SHP77 treated with DMSO at 0.1 percent for 48 hours (cell line): ENCODE measurements at regions not wholly inside any gene's neighbourhood (a gene's known extent, or its start where the extent isn't known, plus 50 kb on each side); places are given as distances from the start of the nearest gene placed in this dataset.
"Not testable (repeated sequence)": the region's sequence is repeated elsewhere in the genome, so short reads cannot be mapped to it uniquely, and the experiment has no call there.

Source experiments
- DNase-seq: peaks from one replicate; lab custom pipeline; 2025; lab: John Stamatoyannopoulos, UW

DNA sequence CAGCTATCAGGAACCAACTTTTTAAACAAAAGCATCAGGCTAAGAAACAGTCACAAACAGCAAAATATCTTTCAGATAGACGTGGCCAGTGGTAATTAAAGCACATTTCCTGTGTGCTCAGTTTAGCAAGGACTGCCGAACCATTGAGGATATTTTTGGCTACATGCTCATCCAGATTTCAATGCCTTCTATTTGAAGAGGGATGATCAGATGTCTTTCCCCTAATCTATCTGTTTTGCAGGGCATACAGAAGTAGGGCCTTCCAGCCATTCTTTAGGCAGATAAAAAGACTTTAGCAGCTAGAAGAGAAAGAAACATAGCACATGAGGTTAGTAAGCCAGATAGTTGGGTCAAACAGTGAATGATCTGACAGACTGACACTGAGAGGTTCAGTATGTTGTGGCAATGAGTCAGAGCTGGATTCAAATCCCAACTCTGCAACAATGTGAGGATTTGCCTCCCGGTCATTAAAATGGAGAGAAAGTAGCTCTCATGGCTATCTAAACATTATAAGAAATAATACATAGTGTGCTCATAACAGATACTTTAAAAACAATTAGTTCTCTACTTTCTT lies 100.0 kb upstream of the PRKG2 start:
- DNase-seq, result peak; percentile 95

DNA sequence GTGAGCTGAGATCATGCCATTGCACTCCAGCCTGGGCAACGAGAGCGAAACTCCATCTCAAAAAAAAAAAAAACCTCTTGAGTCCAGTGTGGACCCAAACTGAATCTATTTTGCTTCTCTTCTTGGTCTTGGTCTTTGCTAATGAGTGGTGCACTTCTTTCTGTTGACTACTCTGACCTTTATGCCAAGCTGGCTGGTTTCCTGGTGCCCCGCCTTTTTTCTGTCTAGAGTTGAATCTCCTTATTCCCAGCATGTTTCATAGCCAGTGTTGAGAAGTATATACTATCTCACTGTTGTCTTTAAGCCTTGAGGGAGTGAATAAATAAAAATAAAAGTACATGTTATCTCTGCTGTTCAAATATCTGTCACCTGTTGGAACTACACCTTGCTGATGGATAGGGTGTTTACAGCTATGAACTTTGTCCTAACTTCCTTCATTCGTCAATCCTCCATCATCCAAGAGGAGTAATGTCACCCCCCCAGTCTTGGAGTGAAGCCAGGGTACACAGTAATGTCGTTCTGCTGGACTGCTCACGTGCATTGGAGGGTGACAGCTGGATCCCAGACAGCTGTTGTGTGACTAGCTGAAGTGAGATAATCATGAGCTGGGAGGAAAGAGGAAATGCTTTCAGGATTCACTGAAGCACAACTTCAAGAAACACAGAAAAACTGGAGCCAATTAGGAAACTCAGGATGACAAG lies 99.3 kb upstream of the PRKG2 start:
- peak; percentile 95 for DNase-seq

DNA sequence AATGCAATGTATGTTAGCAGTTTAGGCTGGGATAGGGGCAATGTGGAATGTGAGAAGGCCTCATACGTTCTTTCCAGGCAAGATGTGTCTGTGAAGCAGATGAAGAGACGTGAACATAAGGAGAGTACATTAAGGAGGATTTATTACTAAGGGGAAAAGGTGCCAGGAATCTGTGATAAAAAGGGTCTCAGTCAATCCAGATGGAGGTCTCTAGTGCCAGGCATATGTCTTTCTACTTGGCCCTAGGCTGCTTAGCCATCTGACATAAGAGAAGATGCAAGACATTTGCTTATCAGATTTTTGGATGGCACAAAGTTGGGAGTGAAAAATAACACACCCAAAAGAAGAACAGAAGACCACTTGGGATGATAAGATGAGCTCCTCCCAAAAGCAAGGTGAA lies 93.0 kb upstream of the PRKG2 start:
- no peak for DNase-seq

DNA sequence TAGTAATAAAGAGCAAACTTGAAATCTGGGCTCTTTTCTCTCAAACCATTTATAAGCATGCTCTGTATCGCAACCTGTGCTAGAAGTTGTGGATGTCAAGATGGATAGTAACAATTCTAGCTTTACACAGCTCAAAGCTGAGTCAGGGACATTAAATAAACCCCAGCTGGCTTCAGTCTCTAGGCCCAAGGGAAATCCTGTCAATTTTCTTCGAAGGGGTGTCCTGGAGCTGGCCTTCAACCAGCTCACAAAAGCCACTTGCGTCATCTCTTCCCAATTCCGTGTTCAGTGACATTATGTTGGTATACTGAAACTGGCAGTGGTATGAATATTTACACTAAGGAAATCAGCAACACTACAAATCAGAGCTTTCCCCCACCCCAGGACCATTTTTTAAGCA lies 89.8 kb upstream of the PRKG2 start:
- no peak for DNase-seq

DNA sequence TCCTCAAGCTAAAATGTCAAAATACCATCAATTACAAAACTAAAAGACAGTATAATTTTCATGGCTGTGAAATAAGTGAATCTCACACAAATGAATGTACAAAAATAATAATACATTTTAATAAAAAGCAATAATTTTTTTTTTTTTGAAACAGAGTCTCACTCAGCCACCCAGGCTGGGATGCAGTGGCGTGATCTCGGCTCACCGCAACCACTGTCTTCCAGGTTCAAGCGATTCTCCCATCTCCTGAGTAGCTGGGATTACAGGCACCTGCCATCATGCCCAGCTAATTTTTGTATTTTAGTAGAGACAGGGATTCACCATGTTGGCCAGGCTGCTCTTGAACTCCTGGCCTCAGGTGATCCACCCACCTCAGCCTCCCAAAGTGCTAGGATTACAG lies 85.3 kb upstream of the PRKG2 start:
- DNase-seq, result not testable (repeated sequence)

DNA sequence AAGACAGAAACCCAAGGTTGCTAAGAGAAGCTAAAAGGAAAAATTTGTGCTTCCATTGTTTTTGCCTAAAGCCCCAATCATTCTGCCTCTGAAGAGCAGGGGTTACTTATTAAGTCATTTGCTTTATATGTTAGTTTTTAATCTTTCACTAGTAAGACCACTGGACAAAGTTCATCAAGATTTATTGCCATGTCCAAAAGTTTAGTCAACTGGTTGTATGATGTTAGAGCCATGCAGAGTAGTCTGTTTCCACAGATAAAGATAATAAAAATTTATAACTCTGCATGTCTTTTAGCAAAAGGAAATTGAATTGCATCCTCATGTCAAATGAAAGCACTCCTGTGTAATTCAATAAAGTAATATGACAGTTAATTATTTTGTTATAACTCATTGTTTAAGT lies 75.8 kb upstream of the PRKG2 start:
- no peak for DNase-seq

DNA sequence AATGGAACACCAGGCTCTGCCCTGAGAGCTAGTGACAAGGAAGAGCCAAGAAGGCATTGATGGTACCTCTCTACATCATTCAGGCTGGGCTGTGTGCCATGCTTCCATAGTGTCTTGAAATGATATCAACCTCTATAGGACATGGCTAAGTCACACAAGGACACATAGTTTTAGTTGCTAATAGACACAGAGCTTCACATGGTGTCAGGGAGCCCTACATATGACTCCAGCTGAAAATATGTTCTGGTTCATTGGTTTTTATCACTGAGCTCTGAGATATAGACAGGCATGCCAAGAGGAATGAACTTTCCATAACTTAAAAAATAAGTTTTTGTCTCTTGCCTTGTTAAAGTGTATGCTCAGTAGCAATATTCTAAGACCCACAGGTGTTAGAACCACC lies 72.1 kb upstream of the PRKG2 start:
- DNase-seq, result no peak

DNA sequence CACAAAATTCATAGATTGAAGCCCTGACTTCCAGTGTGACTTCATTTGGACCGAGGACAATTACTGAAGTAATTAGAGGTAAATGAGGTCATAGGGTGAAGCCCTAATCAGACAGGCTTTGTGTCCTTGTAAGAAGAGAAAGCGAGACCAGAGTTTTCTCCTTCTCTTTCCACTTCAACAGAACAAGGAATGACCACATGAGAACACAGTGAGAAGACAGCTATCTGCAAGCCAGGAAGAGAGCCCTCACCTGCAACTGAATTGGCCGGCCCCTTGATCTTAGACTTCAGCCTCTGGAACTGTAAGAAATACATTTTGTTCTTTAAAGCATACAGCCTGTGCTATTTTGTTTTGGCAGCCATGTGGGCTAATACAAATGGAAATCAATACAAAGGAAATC lies 67.1 kb upstream of the PRKG2 start:
- no peak for DNase-seq

DNA sequence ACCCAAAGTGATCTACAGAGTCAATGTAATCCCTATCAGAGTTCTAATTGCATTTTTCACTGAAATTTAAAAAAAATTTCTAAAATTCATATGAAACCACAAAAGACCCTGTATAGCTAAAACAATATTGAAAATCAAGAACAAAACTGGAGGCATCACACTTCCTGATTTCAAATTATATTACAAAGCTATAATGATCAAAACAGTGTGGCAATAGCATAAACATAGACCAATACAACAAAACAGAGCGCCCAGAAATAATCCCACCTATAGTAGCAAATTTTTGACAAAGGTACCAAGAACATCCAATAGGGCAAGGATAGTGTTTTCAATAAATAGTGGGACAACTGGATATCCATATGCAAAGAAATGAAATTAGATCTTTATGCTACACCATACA lies 59.4 kb upstream of the PRKG2 start:
- no peak for DNase-seq

DNA sequence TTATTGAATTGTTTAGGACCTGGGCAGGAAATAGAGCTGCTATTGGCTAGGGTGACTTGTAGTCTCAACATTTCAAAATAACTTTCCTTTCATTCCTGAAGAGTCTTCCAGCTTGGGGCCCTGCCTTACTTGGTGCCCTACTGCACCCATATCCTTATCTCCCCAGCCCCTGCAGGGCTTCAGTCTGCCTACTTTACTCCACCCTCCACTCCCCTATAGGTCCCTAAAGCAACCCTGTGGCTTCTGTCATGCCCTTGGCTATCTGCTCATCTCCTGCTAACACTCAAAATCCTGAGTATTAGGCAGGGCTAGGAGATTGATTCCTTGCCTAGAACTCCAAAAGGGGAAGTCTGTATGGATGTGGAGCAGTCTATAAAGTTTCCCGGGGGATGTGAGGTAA lies 57.6 kb upstream of the PRKG2 start:
- DNase-seq, result no peak
